ENCODE measurements at regions not wholly inside any gene's neighbourhood (a gene's known extent, or its start where the extent isn't known, plus 50 kb on each side); places are given as distances from the start of the nearest gene placed in this dataset.

DNA sequence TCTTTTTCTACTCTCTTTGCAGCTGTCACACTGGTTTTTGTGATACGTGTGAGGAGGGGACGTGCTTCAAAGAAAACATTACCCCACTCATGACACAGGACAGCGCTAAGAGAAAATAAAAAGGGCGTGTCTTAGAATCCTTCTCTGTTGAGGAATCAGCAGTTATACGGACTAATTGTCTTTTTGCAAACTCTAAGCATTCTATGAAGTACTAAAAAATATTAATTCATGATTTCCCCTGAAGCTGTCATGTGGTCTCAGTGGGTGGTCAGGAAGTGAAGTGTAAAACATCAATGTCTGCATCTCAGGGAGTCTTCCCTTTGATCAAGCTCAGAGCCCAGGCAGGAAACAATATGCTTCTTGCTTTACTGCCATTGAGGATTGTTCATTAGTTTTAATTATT, 117.5 kb upstream of the CRBN start:
- no peak overlapping the region for H3K4me2 ChIP-seq (ENCODE audit: insufficient read depth in 1 of 2, low read depth in 2 of 2, low read length in 2 of 2)
- WGBS, 2 experiments (ENCODE audit: extremely low coverage in 1 of 2, insufficient coverage in 1 of 2, insufficient read length in 1 of 2, insufficient replicate concordance in 2 of 2, low coverage in 1 of 2, low lambda C conversion rate in 2 of 2, missing lambda C conversion rate in 1 of 2), result 76% methylated on average over 5 of the region's 5 CpGs; no CpG with 5 or more reads in 1 of the 2 experiments
- CTCF ChIA-PET (ENCODE audit: partially characterized antibody), result no interaction called here

More for the DNA sequence above, 117.5 kb upstream of the CRBN start:
- H2BK12ac ChIP-seq (ENCODE audit: low read depth, low read length), result no peak overlapping the region
- H3K4me3 ChIP-seq (ENCODE audit: extremely low read depth in 1 of 4, insufficient read depth in 2 of 4, low read depth in 3 of 4, low read length in 4 of 4), result no peak overlapping the region
- H2AK5ac ChIP-seq (ENCODE audit: low read depth, low read length), result no peak overlapping the region
- POLR2A ChIA-PET (ENCODE audit: partially characterized antibody), result no interaction called here
- H3K4ac ChIP-seq (replicated peaks; ENCODE audit: insufficient read length, low read depth, low read length), result no peak overlapping the region
- H3K14ac ChIP-seq (ENCODE audit: insufficient read length), result no peak overlapping the region
- no peak overlapping the region for H3K56ac ChIP-seq (replicated peaks; ENCODE audit: insufficient read length, low read depth, low read length)
- no peaks in the 10 kb centered on the region for H3K9me3 ChIP-seq (ENCODE audit: insufficient read depth in 2 of 2, low read depth in 1 of 2, low read length in 1 of 2)
- no peak overlapping the region for H3K18ac ChIP-seq (ENCODE audit: extremely low read depth, low read length)
- H3K79me2 ChIP-seq (ENCODE audit: control insufficient read depth in 1 of 2, insufficient read depth in 2 of 2, low read length in 2 of 2), result no peaks in the 10 kb centered on the region
- no peak overlapping the region for H4K91ac ChIP-seq (replicated peaks; ENCODE audit: insufficient read length, low read length)
- H2BK120ac ChIP-seq (replicated peaks; ENCODE audit: low read depth, low read length), result no peak overlapping the region
- FAIRE-seq (no peak), DNase-seq (ENCODE audit: low read depth in 1 of 2, low spot score in 2 of 2) (no peak)
- H3K23ac ChIP-seq (ENCODE audit: insufficient read length), result no peak overlapping the region
- H3K27ac ChIP-seq (ENCODE audit: low read depth, low read length), result no peak overlapping the region
- H2AFZ ChIP-seq (ENCODE audit: low read length), result no peak overlapping the region
- H3K9ac ChIP-seq (replicated peaks in 1 of 4; ENCODE audit: extremely low read depth in 1 of 4, low read depth in 3 of 4, low read length in 3 of 4), result no peak overlapping the region
- peaks cover 0 to 1% (median 0%) of the 10 kb centered on the region in 4 experiments; a peak in 1 of 7 replicates for H3K27me3 ChIP-seq (replicated peaks in 1 of 4; ENCODE audit: control insufficient read depth in 3 of 4, extremely low read depth in 1 of 4, insufficient read depth in 3 of 4, low read length in 3 of 4)
- H2BK5ac ChIP-seq (ENCODE audit: low read depth, low read length), result no peak overlapping the region
- no peaks in the 10 kb centered on the region for H4K20me1 ChIP-seq (replicated peaks in 1 of 2; ENCODE audit: control insufficient read depth in 1 of 2, insufficient read depth in 2 of 2, low read length in 2 of 2)
- H2BK15ac ChIP-seq (ENCODE audit: low read length), result no peak overlapping the region
- no peak overlapping the region for H4K5ac ChIP-seq (ENCODE audit: insufficient read length, low read depth, low read length)
- no peak overlapping the region for H2BK20ac ChIP-seq (ENCODE audit: low read length)
- no peaks in the 10 kb centered on the region; the same call in 1 of the 2 replicates for H3K23me2 ChIP-seq (ENCODE audit: low read depth, low read length)
- no peaks in the 10 kb centered on the region for H3K4me1 ChIP-seq (replicated peaks in 1 of 4; ENCODE audit: control insufficient read depth in 3 of 4, insufficient read depth in 4 of 4, low read length in 3 of 4)
- TF ChIP-seq CHD2 (IDR thresholded peaks at IDR 0.05; ENCODE audit: low read length) (no peak), JUN (IDR thresholded peaks at IDR 0.05; ENCODE audit: low read depth, low read length) (no peak), FOSL1 (IDR thresholded peaks at IDR 0.05; ENCODE audit: insufficient read depth, low read depth, low read length) (no peak), TBP (IDR thresholded peaks at IDR 0.05; ENCODE audit: low read depth, low read length) (no peak), GTF2F1 (IDR thresholded peaks at IDR 0.05; ENCODE audit: borderline replicate concordance, low read depth, low read length) (no peak), BACH1 (IDR thresholded peaks at IDR 0.05; ENCODE audit: low read length) (no peak), RBBP5 (IDR thresholded peaks at IDR 0.05; ENCODE audit: borderline replicate concordance, low read depth, low read length) (no peak), YY1 (IDR thresholded peaks at IDR 0.05; ENCODE audit: low read depth, low read length) (no peak)
- TF ChIP-seq, protein P1, sequence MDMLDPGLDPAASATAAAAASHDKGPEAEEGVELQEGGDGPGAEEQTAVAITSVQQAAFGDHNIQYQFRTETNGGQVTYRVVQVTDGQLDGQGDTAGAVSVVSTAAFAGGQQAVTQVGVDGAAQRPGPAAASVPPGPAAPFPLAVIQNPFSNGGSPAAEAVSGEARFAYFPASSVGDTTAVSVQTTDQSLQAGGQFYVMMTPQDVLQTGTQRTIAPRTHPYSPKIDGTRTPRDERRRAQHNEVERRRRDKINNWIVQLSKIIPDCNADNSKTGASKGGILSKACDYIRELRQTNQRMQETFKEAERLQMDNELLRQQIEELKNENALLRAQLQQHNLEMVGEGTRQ (IDR thresholded peaks at IDR 0.05; ENCODE audit: low read length), result no peak
- TF ChIP-seq, protein P2, sequence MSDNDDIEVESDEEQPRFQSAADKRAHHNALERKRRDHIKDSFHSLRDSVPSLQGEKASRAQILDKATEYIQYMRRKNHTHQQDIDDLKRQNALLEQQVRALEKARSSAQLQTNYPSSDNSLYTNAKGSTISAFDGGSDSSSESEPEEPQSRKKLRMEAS (IDR thresholded peaks at IDR 0.05), result no peak
- no peak overlapping the region for H4K8ac ChIP-seq (ENCODE audit: extremely low read depth, insufficient read depth, low read length)
- H3K36me3 ChIP-seq (ENCODE audit: control insufficient read depth in 2 of 4, insufficient read depth in 4 of 4, low read length in 3 of 4), result no peaks in the 10 kb centered on the region; a peak in 1 of 8 replicates
- H3K79me1 ChIP-seq (ENCODE audit: low read depth, low read length), result no peaks in the 10 kb centered on the region

Data from H1 (cell line).